GM23338 (cell line): ENCODE measurements at regions not wholly inside any gene's neighbourhood (a gene's known extent, or its start where the extent isn't known, plus 50 kb on each side); places are given as distances from the start of the nearest gene placed in this dataset.

Experiments
- CTCF ChIP-seq, 2 experiments: fragments of 200-600 bp in 1 of 2; sonication (generic) in 1 of 2; conservative IDR thresholded peaks; 2 replicates each; pipeline versions ENCODE4 v1.5.1 to v1.6.1; 2016 to 2017; ENCODE audit warnings: antibody characterized with exemption in 2 of 2, low read depth in 2 of 2, mild to moderate bottlenecking in 2 of 2, moderate library complexity in 1 of 2
- EZH2 ChIP-seq: fragments of 200-600 bp; sonication (generic); IDR thresholded peaks from one replicate; pipeline ENCODE4 v1.8.0; 2017; ENCODE audit warnings: antibody characterized with exemption, mild to moderate bottlenecking, low read depth; ENCODE audit not compliant: unreplicated experiment
- REST ChIP-seq: IDR thresholded peaks from one replicate; pipeline ENCODE4 v1.6.1; 2018; ENCODE audit warnings: antibody characterized with exemption; ENCODE audit not compliant: unreplicated experiment

- no peak for TF ChIP-seq EZH2
- TF ChIP-seq CTCF (conservative IDR thresholded peaks at IDR 0.05; ENCODE audit: low read depth in 2 of 2): no peak
- TF ChIP-seq REST: no peak
These were observed 830.4 kb downstream of the MAT2B start for GRCh38 chr5:164335837-164336236.
